HG03354 (cell line): ENCODE measurements at regions not wholly inside any gene's neighbourhood (a gene's known extent, or its start where the extent isn't known, plus 50 kb on each side); places are given as distances from the start of the nearest gene placed in this dataset.
"Not testable (repeated sequence)": the region's sequence is repeated elsewhere in the genome, so short reads cannot be mapped to it uniquely, and the experiment has no call there.

Experiments used
- ATAC-seq: cut with Tn5 transposase; IDR thresholded peaks from one replicate; pipeline ENCODE4 v1.9.1; 2021; ENCODE audit warnings: mild to moderate bottlenecking; ENCODE audit not compliant: unreplicated experiment, poor library complexity, severe bottlenecking

DNA sequence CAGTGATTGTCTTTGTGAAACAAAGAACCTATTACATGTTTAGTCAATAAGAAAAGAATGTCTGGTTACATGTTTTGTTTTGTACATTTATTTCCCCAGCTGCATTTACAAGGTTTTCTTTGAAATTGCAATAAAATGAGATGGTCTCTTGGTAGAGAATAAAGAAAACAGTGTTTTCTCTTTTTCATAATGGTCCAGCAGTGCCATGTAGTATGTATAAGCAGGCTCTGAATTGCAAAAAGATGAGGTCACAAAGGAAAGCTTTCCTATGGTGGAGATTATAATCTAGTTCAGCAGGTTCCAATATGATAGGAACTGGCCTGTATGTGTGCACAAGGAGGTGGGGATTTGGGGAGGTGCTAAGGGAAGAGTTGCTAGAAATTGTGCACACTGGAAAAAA lies 1417.3 kb downstream of the STIM2 start:
- no peak for ATAC-seq

DNA sequence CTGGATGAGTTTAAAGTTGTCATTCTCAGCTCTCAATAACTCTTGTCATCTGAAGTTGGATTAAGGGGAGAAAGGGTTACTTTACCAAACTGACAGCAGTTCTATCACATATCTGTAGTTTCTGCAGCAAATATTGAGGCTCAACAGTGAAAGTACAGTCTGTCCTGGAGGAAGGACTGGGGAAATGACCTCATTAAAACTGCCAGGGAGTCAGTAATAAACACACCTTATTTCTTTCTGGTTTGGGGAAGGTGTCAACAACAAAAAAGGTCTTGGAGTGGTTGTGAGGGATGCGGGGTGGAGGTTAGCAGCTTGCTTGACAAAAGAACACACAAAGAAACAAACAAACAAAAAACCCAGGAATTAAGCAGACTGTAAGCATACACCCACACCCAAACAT lies 1418.0 kb downstream of the STIM2 start:
- ATAC-seq = no peak

DNA sequence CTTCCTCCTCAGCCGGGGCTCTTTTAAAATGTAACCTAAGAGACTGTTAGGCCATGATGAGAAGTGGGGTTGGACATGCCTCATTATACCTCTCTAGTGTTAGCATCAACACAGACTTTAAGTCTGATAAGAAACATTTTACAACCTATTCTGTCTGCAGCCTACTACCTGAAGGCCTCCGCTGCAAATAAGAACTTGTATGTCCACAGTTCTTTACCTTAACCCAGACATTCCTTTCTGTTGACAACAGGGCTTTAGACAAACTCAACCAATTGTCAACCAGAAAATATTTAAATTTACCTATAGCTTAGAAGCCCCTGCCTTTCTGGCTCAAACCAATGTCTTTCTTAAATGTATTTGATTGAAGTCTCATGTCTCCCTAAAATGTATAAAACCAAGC lies 1418.6 kb downstream of the STIM2 start:
- no peak for ATAC-seq

DNA sequence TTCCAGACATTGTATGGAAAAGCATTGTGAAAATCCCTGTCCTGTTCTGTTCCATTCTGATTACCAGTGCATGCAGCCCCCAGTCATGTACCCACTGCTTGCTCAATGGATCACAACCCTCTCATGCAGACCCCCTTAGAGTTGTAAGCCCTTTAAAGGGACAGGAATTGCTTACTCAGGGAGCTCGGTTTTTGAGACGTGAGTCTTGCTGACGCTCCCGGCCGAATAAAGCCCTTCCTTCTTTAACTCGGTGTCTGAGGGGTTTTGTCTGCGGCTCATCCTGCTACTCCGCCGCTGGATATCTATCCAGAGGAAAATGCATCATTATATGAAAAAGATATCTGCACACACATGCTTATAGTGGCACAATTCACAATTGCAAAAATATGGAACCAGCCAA lies 1425.6 kb downstream of the STIM2 start:
- not testable (repeated sequence) for ATAC-seq

DNA sequence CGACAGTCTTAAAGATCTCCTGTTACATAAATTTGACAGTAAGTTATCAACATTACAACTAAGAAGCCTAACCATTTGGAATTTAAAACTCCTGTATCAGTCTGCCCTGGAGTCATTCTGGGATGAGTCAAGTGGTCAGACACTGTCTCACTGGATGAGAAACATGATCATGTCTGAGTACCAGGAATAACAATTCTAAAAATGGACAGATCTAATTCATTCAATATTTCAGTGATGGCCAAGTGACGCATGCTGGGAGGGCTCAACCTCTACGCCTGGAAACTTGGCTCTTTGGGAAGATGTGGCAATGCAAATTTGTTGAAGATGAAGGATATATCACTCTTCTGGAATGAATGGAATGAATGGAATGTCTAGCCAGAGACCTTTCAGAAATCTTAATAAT lies 1427.2 kb downstream of the STIM2 start:
- ATAC-seq = no peak

DNA sequence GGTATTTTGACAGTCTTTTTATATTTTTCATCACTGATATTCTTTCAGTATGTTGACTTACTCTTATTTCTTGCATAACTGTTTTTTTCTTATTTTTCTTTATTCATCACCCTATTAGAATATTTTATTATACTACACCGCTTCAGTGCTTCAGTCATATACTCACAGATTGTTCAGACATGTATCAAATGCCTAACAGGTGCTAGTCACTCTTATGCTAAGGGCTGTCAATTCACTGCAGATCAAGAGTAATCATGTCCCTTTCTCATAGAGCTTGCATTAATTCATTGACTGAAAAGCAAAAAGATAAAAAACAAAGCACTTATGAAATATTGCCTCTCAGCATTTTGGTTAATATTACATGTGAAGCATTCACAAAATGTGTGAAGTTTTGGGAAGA lies 1435.6 kb downstream of the STIM2 start:
- ATAC-seq = no peak

DNA sequence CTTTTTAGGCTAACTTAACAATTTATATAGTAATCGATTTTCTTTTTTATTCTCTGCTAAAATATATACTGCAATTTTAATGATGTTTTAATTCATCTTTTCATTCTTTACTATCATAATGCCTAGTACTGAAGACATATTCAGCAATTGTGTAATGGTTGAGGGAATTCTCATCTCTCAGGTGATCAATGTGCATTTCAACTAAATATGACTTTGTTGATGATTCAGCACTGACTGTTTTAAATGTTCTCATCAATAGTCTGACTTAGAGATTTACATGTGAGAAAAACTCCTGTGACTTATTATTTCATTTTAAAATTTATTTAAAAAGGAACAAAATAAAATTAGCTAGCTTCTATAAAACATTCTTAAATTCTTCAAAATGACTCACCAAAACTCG lies 1450.3 kb downstream of the STIM2 start:
- ATAC-seq = no peak

DNA sequence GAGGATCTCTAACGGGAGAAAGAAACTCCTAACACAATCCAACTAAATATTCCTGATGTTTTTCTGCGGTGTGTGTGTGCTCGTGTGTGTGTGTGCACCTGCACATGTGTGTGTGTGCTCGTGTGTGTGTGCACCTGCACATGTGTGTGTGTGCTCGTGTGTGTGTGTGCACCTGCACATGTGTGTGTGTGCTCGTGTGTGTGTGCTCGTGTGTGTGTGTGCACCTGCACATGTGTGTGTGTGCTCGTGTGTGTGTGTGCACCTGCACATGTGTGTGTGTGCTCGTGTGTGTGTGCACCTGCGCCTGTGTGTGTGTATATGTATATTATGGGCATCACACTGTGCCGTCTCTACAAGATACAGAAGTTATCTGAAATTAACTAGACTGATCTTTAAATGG lies 1451.9 kb downstream of the STIM2 start:
- not testable (repeated sequence) for ATAC-seq

DNA sequence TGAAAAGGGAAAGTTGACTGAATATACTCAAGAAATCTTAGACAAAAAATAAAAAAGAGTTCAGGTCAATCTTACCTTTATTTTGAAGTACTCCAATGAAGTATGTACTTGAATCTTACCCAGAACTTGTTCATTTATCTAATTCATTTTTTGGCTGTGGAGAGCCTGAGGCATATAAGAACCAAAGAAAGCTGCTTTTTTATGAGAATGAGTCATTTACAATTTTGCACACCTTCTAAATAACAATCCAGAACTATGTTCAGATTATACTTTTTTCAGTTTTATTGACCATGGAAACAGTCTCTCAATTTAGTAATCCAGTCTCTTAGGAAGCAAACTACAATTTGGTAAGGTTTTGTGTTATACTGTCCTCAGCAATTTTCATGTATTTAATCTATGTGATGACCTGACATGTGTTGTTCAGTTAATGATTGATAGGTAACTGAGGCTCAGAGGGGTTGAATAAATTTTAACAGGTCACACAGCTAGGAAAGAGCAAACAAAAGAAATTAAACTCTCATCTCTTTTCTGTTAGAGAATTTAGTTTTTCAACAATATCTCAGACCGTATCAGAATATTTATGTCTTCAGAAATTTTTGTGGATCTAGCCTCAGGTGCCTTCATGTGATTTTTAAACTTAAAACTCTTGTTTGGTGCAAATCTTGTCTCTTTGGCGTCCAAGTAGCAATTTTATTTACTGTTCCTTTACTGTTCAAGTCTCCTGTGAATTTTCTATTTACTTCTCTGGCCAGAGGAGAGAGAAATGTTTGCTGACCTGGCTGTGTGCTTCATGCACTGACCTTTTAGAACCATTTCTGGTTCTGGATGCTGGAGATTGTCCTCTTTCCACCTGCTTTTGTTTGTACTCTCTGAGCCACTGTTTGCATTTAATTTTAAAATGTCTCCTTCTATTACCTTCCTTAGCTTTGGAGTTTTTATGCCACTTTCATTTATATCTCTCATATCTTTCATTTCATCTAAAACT lies 1453.4 kb downstream of the STIM2 start:
- no peak for ATAC-seq

DNA sequence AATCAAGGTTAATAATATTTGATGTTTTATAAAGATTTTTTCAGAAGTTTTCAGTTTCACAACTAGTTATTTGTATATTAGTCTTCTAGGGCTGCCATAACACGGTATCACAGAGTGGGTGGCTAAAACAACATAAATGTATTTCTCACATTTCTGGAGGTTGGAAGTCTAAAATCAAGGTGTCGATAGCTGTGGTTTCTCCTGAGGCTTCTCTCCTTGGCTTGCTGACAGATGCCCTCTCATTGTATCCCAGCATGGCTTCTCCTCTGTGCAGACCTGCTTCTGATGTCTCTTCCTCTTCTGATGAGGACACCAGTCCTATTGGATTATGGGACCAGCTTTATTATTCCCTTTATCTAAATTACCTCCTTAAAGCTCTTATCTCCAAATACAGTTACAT lies 1456.6 kb downstream of the STIM2 start:
- ATAC-seq = no peak

DNA sequence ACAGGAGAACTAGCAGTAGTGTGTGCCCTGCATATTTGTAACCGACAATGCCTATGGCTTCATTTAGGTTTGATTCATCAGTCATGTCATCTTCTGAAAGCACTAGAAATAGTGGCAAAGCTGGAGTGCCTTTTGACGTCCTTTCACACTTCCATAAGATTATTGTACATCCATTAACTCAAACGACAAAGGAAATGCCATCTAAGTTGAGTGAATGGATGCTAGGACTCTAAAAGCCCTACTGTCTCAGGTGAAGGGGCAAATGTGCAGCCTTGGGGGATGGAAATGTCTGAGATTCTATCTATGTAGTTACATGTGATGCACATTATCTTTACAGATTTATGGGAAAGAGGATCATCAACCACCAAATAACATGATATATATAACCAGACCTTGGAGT lies 1473.6 kb downstream of the STIM2 start:
- ATAC-seq = no peak

DNA sequence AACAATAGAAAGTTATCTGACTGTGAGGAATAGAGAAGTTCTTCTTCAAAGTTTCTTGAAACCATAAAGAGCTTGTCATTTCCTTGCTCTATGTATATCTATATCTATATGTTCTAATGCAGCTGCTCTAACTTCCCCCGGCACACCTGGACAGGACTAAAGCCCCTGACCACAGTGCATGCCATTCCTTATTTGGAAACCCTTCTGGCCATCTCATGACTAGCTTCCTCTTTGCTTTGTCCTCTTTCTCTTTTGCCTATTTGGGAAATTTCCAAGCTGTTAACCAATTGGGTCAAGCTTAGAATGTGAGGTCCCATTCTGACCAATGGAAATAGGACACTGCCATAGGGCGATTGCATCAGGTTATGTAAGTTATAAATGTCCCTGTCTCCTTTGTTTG lies 1481.1 kb downstream of the STIM2 start:
- no peak for ATAC-seq

DNA sequence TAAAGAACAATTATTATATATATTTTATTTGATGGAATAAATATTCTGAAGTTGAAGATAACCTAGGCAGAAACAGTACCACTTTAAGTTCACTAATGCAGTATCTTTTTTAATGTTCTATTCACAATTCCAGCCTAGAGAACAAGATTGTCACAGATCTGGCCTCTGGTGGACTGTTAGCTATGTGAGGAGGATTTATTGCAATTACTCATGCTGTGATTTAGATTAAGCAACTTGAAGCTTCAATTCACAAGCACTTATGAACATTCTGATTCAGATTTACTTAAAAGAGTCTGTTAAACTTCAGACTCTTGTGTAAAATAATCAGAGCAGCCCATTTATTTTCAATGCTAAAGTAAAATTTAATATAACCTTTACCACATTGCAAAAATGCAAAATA lies 1489.8 kb downstream of the STIM2 start:
- no peak for ATAC-seq

DNA sequence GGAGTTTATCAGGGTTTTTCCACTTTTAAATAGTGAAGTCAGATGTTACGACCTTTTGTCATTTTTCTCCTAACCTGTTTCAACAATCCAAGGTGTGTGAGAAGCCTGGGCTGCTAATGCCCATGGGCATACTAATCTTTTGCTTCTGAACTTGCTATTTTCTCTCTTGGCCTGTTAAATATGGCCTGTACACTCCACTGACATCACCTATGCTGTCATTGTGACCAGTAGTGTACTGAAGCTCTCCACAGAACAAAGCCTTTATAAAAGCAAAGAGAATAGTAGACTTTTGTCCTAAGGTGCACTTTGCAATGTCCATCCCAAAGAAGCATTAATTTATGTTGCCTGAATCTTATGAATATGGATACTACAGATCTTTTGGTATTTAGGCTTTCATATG lies 1490.5 kb downstream of the STIM2 start:
- ATAC-seq = no peak

DNA sequence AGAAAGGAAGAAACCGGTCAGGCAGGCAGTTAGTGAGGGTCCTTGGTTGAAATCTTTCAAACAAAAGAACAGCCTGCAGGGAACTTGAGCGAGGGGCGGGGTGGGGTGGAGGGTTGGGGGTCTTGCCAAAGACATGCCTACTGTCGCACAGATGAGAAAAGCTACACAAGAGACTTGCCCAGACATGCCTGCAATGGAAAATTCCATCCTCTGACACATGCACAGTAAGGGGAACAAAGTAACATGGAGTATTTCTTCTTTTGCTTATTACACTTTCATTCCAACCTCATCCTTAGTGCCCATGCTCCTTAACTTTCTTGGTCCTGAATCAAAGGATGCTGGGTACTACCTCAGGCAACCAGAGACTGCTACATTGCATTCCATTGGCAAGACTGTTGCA lies 1491.2 kb downstream of the STIM2 start:
- no peak for ATAC-seq

DNA sequence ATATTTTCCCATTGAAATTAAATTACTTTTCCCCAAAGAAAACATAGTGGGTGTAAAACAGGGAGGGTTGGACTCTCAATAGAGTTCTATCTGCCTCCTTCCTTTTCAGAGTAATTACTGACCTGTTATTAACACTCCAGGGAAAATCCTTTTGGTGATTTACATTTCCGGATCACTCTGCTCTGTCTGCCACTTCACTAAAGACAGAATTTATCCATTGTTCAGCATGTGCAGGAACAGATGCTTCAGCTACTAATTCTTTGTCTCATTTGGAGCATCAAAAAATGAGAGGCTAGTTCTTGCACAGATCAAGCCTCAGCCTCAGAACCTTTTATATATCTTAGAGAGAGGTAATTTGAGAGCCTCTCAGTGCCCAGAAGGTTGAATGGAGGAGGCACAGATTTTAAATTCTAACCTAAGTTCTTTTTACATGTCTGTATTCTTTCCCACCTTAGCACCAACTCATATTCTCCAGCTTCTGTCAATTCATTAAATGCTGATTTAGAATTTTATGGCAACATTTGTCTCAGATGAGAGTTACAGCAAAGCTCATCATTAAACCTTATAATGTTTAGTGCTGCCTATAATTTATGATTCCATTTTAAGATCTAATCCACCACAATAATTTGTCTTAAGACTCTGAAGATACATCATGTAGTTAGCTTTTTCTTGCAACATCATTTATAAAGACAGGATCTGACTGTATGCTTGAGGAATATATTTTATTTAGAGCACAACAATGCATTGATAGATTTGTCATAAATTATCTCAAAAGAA lies 1494.4 kb downstream of the STIM2 start:
- ATAC-seq = no peak

DNA sequence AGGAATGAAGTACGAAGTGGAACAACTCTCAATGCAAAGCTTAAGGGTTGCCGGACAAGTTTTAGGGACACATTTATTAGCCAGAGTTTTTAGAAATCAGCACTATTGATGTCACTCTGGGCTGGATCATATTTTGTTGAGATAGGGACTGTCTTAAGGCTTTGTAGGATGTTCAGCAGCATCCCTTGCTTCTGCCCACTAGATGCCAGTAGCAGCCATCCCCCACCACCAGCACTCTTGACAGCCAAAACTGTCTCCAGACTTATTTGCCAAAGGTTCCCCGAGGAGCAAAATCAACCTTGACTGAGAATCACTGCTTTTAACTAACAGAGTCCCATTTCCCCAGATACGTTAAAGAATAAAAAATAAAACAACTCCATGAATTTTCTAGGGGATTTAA lies 1497.3 kb downstream of the STIM2 start:
- no peak for ATAC-seq

DNA sequence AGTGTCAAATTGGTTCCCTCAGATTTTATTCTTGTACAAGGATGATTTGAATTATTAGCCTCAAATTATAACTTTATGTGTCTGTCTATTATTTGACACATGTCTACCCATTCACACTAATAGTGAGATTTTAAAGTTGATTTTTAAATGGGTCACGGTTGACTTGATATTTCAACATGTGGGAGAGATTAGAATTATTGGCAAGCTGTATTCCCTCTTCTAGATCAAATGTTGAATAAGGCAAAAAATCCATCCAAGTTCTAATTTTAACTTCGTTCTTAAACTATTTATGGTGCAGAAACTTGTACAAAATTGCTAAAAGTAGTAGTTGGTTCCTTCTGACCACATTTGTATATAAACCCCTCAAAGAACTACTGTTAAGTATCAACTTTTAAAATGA lies 1498.0 kb downstream of the STIM2 start:
- ATAC-seq = no peak

DNA sequence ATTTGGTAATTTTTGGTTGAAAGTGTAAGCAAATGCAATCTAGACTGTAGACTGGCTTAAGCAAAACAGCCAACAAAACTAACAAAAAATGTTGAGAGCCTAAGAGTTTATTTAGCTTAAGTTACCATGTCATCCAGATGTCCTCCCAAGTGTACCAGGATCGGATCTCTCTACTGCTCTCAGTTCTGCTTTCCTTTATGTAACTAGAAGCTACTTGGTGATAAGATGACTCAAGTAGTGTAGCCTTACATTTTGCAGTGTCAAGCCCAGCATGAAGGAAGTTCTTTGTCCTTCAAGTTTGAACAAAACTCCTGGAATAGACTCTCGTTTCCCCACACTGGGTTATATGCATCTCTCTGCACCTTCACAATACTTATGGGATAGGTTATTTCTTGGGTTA lies 1500.0 kb downstream of the STIM2 start:
- no peak for ATAC-seq

DNA sequence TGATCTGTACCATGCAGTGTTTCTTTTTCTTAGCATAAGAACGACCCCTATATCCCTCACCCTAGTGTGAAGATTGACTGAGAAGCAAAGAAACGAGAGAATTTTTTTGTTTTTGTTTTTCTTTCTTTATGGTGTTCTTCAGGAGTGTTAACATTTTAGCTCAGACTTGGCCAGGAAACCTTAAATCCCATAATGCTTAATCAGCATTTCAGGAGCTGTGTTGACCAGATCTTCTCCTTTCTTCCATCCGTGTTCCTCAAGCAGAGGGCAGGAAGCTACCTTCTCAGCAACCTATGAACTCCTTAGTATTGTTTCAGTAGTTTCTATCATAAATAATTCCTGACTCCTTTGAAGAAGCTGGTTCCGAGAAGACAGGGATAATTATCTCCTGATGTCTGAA lies 1501.5 kb downstream of the STIM2 start:
- ATAC-seq = no peak

DNA sequence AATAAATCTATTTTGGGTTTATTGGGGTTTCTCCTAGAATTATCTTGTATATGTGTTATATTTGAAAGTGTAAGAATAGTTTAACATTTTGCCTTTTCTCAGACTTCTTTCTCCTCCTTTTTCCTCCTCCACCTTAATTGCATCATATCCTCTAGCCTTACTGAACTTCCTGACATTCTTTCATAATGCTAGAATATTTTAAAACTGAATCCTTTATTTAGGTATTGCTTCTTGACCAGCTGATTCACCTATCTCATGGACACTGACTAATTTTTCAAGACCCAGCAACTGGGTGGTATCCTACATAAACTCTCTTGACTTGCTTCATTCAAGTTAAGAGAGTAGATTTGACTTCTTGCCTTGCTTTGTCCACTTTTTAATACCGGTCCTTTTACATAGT lies 1508.9 kb downstream of the STIM2 start:
- no peak for ATAC-seq
